SH-SY5Y (cell line): ENCODE measurements at regions not wholly inside any gene's neighbourhood (a gene's known extent, or its start where the extent isn't known, plus 50 kb on each side); places are given as distances from the start of the nearest gene placed in this dataset.

ENCODE experiments used
- GATA2 ChIP-seq: IDR thresholded peaks from 2 replicates; pipeline ENCODE4 v1.6.1; 2011; ENCODE audit warnings: mild to moderate bottlenecking, low read depth, low read length
- GATA3 ChIP-seq: IDR thresholded peaks from 2 replicates; pipeline ENCODE4 v1.6.1; 2011; ENCODE audit warnings: low read depth, mild to moderate bottlenecking, low read length, moderate library complexity

- TF ChIP-seq GATA2 (no peak), GATA3 (no peak)
Observed at GRCh38 chr9:131800843-131801242, 61.0 kb upstream of the RAPGEF1 start.
